ENCODE measurements at regions not wholly inside any gene's neighbourhood (a gene's known extent, or its start where the extent isn't known, plus 50 kb on each side); places are given as distances from the start of the nearest gene placed in this dataset.

GRCh38 chr19:5507065-5507909, 52.1 kb downstream of the ZNRF4 start:
- H3K4me3 ChIP-seq = no peak overlapping the region
- H3F3A ChIP-seq (ENCODE audit: insufficient read depth, low read depth) = no peaks in the 10 kb centered on the region
- H2AFZ ChIP-seq = no peak overlapping the region
- CTCF ChIA-PET = no interaction called here
- H3K27me3 ChIP-seq (ENCODE audit: insufficient read depth, low read depth) = no peaks in the 10 kb centered on the region
- no peaks in the 10 kb centered on the region; the same call in 1 of the 2 replicates for H3K9me3 ChIP-seq (ENCODE audit: insufficient read depth, low read depth)
- no peak overlapping the region for H3K27ac ChIP-seq
- no peak for TF ChIP-seq EZH2 (IDR thresholded peaks at IDR 0.05; ENCODE audit: low read depth)
- no peak for TF ChIP-seq CTCF (conservative IDR thresholded peaks at IDR 0.05)
- no peaks in the 10 kb centered on the region for H3K36me3 ChIP-seq (ENCODE audit: low read depth)
- DNase-seq = no peak
- no peak overlapping the region for H3K4me2 ChIP-seq
- H3K4me1 ChIP-seq (replicated peaks; ENCODE audit: insufficient read depth) = no peaks in the 10 kb centered on the region
- intact Hi-C loops (cut with micrococcal nuclease; ENCODE audit: unreplicated experiment) = no loop called here
- H4K20me1 ChIP-seq (ENCODE audit: insufficient read depth) = no peaks in the 10 kb centered on the region
- no peaks in the 10 kb centered on the region for H3K9me2 ChIP-seq (ENCODE audit: insufficient read depth)
- POLR2A ChIA-PET (ENCODE audit: unreplicated experiment) = interaction anchor here (0.6 kb wide), 1 partner anchor 936 kb away, joined by 9 read pairs; no protein-coding TSS in a partner anchor
- no TSS peak for BruUV-seq (replicated peaks)
- no peaks in the 10 kb centered on the region for H3K79me2 ChIP-seq (ENCODE audit: low read depth)

Measured in PC-9 (cell line).